Activated naive CD8-positive, alpha-beta T cell treated with anti-CD3 and anti-CD28 coated beads, Interleukin-2, amount 10 ng/mL, durations not matched to agents 7 days and 5 days (primary cell): ENCODE measurements at regions not wholly inside any gene's neighbourhood (a gene's known extent, or its start where the extent isn't known, plus 50 kb on each side); places are given as distances from the start of the nearest gene placed in this dataset.

Experiments
- ATAC-seq: fragments of 150-1000 bp; cut with Tn5 transposase; one replicate; pipeline ENCODE4 v1.10.0; 2021; ENCODE audit warnings: low read depth, moderate library complexity
- POLR2A ChIA-PET: fragments of 350-600 bp; sonication (Branson Sonifier 250); formaldehyde crosslinking; loops from one replicate; lab custom pipeline; 2021; ENCODE audit warnings: antibody characterized with exemption; lab: Charles Lee
- DNase-seq: peaks from one replicate; pipeline ENCODE4 v3.0.0; 2021
- H3K27ac Mint-ChIP-seq: one replicate; pipeline ENCODE4 v1.8.0; 2022; ENCODE audit warnings: mild to moderate bottlenecking, mixed read lengths
- H3K27me3 Mint-ChIP-seq: one replicate; pipeline ENCODE4 v1.8.0; 2022; ENCODE audit warnings: mild to moderate bottlenecking, moderate library complexity, mixed read lengths
- H3K36me3 Mint-ChIP-seq: one replicate; pipeline ENCODE4 v1.8.0; 2021; ENCODE audit warnings: mild to moderate bottlenecking, mixed read lengths
- H3K4me1 Mint-ChIP-seq: one replicate; pipeline ENCODE4 v1.8.0; 2021; ENCODE audit warnings: mixed read lengths
- H3K4me3 Mint-ChIP-seq: one replicate; pipeline ENCODE4 v1.8.0; 2022; ENCODE audit warnings: mild to moderate bottlenecking, moderate library complexity, mixed read lengths
- H3K9me3 Mint-ChIP-seq: one replicate; pipeline ENCODE4 v1.8.0; 2021; ENCODE audit warnings: mixed read lengths

DNA sequence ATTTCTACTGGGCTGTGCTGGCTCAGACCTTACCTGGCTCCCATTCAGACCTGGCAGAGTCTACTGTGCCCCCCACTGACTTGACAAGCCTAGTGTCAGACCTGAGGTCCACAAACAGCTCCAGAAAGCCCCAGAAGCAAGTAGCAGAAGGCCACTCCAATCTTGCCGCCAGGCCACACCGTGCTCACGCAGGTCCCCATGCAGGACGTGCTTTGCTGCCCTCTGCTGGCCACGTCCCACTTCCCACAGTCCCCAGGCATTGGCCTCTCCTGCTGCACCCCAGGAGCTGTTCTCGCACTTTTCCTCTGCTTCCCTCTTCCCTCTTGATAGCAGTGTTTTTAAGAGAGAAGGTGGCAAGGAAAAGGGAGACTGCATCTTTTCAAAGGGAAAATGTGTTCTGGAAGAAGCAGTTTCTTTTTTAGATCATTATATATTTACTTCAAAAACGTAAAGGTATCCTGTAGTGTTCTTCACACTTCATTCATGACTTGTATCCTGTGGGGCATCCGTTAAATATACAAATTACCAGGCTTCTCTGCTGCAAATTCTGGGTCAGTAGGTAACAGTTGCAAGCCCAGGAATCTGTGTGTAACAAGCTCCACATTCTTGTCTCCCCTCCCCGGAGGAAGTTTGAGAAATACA, 81.4 kb upstream of the PAPOLG start:
- ATAC-seq (peak; percentile 99), DNase-seq (peak; percentile 86)
- H3K4me3 Mint-ChIP-seq: no peak overlapping the region
- no peaks in the 10 kb centered on the region for H3K36me3 Mint-ChIP-seq
- peaks cover 5% of the 10 kb centered on the region for H3K27me3 Mint-ChIP-seq
- H3K9me3 Mint-ChIP-seq: no peaks in the 10 kb centered on the region
- no peak overlapping the region for H3K27ac Mint-ChIP-seq
- POLR2A ChIA-PET: no interaction called here
- H3K4me1 Mint-ChIP-seq: peaks cover 21% of the 10 kb centered on the region

DNA sequence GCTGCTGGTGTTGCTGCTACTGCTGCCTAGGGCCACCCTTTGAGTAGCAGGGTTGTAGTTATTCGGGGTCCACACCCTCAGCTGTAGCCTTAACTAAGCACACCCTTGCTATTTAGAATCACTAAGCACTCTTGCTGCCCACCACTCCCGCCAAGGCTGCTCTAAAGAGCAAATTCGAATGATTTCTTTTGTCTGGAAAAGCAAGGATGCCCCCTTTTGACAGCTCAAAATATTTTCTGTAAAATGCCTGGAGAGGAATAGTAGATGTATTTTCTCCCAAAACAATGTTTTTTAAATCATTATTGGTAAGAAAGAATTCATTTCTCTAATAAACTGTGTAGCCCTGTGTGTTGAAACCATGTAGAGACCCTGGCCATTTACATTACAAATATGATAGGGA, 80.8 kb upstream of the PAPOLG start:
- Mint-ChIP-seq H3K36me3 (no peaks in the 10 kb centered on the region), H3K4me3 (no peak overlapping the region), H3K27ac (no peak overlapping the region), H3K27me3 (peaks cover 10% of the 10 kb centered on the region), H3K4me1 (peaks cover 23% of the 10 kb centered on the region), H3K9me3 (no peaks in the 10 kb centered on the region)
- POLR2A ChIA-PET: no interaction called here
- DNase-seq: no peak
- no peak for ATAC-seq

DNA sequence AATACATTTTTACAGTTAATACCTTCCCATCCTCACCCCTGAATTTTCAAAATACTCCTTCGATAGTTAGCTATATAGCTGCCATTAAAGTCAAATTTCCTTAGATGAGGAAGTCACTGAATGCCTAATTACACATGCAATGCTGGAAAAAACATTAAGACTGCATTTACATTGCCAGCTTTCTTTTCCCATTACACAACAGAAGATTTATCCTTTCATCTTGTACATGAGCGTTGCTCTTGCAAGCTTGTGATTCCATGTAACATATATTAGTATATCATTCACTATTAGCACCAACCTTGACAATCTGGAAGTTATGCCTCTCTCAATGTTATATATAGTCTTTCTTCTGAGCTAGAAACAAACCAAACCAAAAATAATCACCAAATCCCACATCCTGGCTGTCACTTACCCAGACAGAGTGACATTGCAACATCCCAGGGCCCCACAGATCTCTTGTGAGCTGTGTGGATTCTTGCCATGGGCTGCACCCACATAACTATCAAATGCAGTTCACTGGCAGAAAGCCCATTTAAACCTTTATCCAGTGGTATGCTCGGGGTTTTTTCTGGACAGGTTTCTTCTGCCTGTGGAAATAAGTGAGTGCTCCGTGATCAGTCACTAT, 79.2 kb upstream of the PAPOLG start:
- H3K36me3 Mint-ChIP-seq: no peaks in the 10 kb centered on the region
- no peak overlapping the region for H3K27ac Mint-ChIP-seq
- H3K4me1 Mint-ChIP-seq: peaks cover 23% of the 10 kb centered on the region
- ATAC-seq: peak; percentile 66
- no peak for DNase-seq
- peaks cover 13% of the 10 kb centered on the region for H3K27me3 Mint-ChIP-seq
- H3K4me3 Mint-ChIP-seq: peak overlapping the region; percentile 20
- H3K9me3 Mint-ChIP-seq: no peaks in the 10 kb centered on the region
- POLR2A ChIA-PET: no interaction called here

DNA sequence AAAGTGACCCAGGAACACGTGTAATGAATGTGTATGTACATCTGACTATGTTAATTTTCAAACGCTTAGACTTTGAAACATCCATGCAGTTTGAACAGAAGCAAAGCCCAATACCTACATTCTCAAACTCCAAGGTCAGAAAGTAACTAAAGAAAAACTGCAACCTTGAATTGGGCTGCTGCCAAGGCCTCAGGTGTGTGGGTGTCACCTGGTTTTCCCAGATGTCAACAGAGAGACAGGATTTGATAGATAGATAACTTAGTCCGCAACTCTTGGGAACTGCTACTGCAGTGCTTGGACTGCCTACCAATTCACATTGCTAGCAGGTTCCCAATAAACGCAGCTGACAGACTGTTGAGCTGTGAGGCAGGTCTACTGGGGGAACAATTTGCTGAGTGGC, 78.7 kb upstream of the PAPOLG start:
- H3K4me1 Mint-ChIP-seq: peaks cover 23% of the 10 kb centered on the region
- no peaks in the 10 kb centered on the region for H3K36me3 Mint-ChIP-seq
- no peak for DNase-seq
- POLR2A ChIA-PET: no interaction called here
- H3K9me3 Mint-ChIP-seq: no peaks in the 10 kb centered on the region
- no peak overlapping the region for H3K27ac Mint-ChIP-seq
- no peak for ATAC-seq
- no peak overlapping the region for H3K4me3 Mint-ChIP-seq
- H3K27me3 Mint-ChIP-seq: peaks cover 13% of the 10 kb centered on the region

DNA sequence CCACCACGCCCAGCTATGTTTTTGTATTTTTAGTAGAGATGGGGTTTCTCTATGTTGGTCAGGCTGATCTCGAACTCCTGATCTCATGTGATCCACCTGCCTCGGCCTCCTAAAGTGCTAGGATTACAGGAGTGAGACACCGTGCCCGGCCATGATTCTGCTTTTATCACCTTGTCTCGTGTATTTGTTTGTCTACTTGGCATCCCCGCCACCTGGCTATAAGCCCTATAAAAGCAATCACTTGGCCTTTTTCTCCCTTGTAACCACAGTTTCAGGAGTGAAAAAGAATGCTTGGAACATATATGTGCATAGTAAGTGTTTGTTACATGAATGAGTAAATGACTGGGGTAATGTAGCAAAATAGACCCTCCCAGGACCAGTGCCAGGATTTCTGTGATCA, 77.5 kb upstream of the PAPOLG start:
- H3K36me3 Mint-ChIP-seq: no peaks in the 10 kb centered on the region
- no peaks in the 10 kb centered on the region for H3K9me3 Mint-ChIP-seq
- H3K4me1 Mint-ChIP-seq: peaks cover 23% of the 10 kb centered on the region
- DNase-seq: no peak
- H3K27ac Mint-ChIP-seq: no peak overlapping the region
- H3K4me3 Mint-ChIP-seq: no peak overlapping the region
- POLR2A ChIA-PET: no interaction called here
- peaks cover 13% of the 10 kb centered on the region for H3K27me3 Mint-ChIP-seq
- ATAC-seq: no peak

DNA sequence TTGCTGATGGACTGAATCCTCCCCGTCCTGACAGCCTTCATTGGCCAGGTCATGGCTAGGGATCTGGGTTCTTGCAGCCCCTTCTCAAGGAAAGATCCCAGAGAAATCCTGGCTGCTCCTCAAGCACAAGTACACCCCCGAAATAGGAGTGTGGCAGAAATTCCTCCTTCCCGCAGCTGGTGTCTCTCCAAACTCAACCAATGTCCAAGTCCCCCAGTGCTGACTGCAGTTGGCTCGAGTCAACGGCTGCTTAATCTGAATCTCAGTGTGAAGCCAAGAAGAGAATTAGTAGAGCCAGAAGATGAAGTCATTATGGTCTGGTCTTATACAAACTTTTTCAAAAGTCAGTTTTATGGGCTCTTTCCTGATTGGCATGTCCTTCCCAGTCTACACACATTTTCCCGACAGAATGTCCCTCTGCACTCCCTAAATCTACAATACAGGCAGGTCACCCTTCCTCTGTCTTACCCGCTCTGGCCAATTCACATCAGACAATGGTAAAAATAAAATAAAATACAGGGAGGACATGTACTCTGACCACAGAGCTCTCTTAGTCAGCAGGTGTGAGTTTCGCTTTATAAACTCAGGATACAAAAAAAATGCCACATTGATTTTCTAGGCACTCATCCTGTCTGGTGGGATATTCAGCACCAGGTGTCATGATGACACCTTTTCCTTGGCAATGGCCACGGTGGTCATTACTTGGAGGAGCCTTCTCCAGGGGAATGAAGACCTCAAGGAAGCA, 76.9 kb upstream of the PAPOLG start:
- Mint-ChIP-seq H3K36me3 (no peaks in the 10 kb centered on the region), H3K9me3 (no peaks in the 10 kb centered on the region), H3K27me3 (peaks cover 13% of the 10 kb centered on the region), H3K27ac (no peak overlapping the region), H3K4me1 (peaks cover 23% of the 10 kb centered on the region), H3K4me3 (no peak overlapping the region)
- DNase-seq: no peak
- ATAC-seq: no peak
- POLR2A ChIA-PET: no interaction called here

DNA sequence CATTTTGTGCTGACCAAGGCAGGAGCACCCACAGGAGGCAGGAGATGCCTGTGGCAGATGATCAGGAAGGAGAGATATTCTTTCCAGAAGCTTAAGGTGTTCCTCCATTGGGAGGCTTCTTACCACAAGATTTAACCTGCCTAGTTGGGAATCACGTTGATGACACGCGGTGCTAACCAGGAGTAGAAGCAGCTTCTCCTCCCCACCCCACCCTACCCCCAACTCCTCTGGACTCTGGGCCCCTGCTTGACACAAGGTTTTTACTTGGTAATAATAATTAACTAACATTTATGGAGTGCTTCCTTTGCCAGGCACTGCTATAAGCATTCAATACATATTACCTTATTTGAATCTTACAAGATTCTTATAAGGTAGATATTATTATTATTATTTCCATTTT, 62.5 kb upstream of the PAPOLG start:
- H3K4me3 Mint-ChIP-seq: no peak overlapping the region
- H3K27ac Mint-ChIP-seq: no peak overlapping the region
- H3K9me3 Mint-ChIP-seq: no peaks in the 10 kb centered on the region
- no peaks in the 10 kb centered on the region for H3K4me1 Mint-ChIP-seq
- DNase-seq (no peak), ATAC-seq (no peak)
- H3K27me3 Mint-ChIP-seq: peaks cover 19% of the 10 kb centered on the region
- H3K36me3 Mint-ChIP-seq: no peaks in the 10 kb centered on the region
- POLR2A ChIA-PET: no interaction called here

DNA sequence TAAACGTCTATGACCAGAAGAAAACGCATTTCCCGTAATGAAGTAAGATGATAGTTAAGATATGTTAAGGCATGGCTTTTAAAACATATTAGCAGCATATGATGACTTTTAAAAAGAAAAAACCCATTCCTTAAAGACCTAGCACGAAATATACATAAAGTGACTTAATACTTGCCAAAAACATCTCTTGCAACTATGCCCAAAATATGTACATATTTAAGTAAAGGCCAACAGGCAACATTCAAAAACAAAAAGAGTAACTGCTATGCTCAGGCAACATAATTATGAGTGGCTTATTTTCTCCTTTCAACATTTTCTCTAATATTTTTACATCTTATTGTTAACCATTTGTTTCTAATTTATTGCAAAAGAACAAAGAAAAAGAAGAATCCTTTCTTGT, 60.3 kb upstream of the PAPOLG start:
- Mint-ChIP-seq H3K27me3 (peaks cover 16% of the 10 kb centered on the region), H3K9me3 (no peaks in the 10 kb centered on the region), H3K4me3 (no peak overlapping the region), H3K27ac (no peak overlapping the region), H3K36me3 (no peaks in the 10 kb centered on the region), H3K4me1 (no peaks in the 10 kb centered on the region)
- POLR2A ChIA-PET: no interaction called here
- DNase-seq: no peak
- no peak for ATAC-seq

DNA sequence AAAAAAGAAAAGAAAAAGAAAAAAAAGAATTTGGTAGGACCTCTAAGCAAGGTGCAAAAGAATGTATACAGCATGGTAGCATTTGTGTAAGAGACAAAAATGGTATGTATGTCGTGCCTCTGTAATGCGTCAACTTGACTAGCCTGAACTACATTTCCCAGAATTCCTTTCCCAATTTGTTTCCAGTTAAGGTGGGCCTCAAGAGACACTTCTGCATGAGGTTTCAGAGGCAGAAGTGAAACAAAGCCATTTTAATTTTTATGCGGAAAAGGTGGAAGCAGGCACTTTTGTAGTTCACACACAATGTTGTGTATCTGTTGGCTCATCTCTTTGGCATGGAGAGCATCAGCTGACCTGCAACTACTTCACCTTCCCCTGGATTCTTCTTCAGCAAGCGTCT, 56.5 kb upstream of the PAPOLG start:
- no peak overlapping the region for H3K27ac Mint-ChIP-seq
- peaks cover 25% of the 10 kb centered on the region for H3K27me3 Mint-ChIP-seq
- POLR2A ChIA-PET: no interaction called here
- H3K4me1 Mint-ChIP-seq: no peaks in the 10 kb centered on the region
- H3K4me3 Mint-ChIP-seq: no peak overlapping the region
- DNase-seq (no peak), ATAC-seq (no peak)
- H3K36me3 Mint-ChIP-seq: no peaks in the 10 kb centered on the region
- H3K9me3 Mint-ChIP-seq: no peaks in the 10 kb centered on the region

DNA sequence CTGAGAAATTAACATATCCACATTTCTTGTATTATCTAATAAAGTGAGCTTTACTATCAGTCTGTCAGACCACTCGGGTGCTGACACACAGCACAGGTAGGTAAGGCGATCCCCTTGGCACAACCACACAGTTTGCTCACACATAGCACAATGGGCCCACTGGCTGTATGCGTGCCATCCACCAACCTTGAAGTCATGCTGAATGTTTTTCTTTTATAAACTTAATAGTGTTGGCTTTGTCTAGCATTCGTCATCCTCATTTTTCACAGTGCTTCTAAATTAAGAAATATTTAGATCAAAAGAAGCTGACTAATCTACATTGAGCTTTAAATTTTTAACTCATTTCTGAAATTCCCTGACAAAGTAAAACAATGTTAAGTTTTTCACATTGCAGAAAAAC, 50.0 kb upstream of the PAPOLG start:
- H3K27ac Mint-ChIP-seq: no peak overlapping the region
- no peak overlapping the region for H3K4me3 Mint-ChIP-seq

More for the DNA sequence above, 50.0 kb upstream of the PAPOLG start:
- Mint-ChIP-seq H3K36me3 (no peaks in the 10 kb centered on the region), H3K27me3 (peaks cover 18% of the 10 kb centered on the region), H3K9me3 (no peaks in the 10 kb centered on the region), H3K4me1 (peaks cover 4% of the 10 kb centered on the region)
- POLR2A ChIA-PET: no interaction called here
- DNase-seq (no peak), ATAC-seq (no peak)
